Lower leg skin (tissue), 4 donors: ENCODE measurements at regions not wholly inside any gene's neighbourhood (a gene's known extent, or its start where the extent isn't known, plus 50 kb on each side); places are given as distances from the start of the nearest gene placed in this dataset.

Source experiments
- DNase-seq, 2 donors: peaks; one replicate each; pipeline ENCODE4 v3.0.0-alpha.2; 2019; ENCODE audit warnings: low spot score in 2 of 2
- H3K4me3 ChIP-seq: fragments of 200-600 bp; sonication (generic); 2 replicates; pipeline ENCODE4 v1.5.1; 2017; ENCODE audit warnings: mild to moderate bottlenecking, low read depth; ENCODE audit not compliant: poor library complexity, severe bottlenecking
- CTCF ChIP-seq, 3 donors: fragments of 450-650 bp; IDR thresholded peaks; one replicate each; pipeline ENCODE4 v1.5.1; 2016; ENCODE audit warnings: antibody characterized with exemption in 3 of 3, mild to moderate bottlenecking in 3 of 3, moderate library complexity in 2 of 3
- POLR2A ChIP-seq, 2 donors: fragments of 450-650 bp; IDR thresholded peaks; one replicate each; pipeline ENCODE4 v1.6.1; 2016 to 2017; ENCODE audit warnings: antibody characterized with exemption in 2 of 2, mild to moderate bottlenecking in 1 of 2, moderate library complexity in 1 of 2
- WGBS, 2 donors: methylation state at CpG; one replicate each; pipeline ENCODE4 v1.1.5; 2018; 5-methylcytosine and 5-hydroxymethylcytosine counted together
- intact Hi-C: fragments of 100-400 bp; cut with DNase I; formaldehyde crosslinking; loops from one replicate; pipeline ENCODE4 v1.15.0; 2023; ENCODE audit warnings: low total_unique reads

DNA sequence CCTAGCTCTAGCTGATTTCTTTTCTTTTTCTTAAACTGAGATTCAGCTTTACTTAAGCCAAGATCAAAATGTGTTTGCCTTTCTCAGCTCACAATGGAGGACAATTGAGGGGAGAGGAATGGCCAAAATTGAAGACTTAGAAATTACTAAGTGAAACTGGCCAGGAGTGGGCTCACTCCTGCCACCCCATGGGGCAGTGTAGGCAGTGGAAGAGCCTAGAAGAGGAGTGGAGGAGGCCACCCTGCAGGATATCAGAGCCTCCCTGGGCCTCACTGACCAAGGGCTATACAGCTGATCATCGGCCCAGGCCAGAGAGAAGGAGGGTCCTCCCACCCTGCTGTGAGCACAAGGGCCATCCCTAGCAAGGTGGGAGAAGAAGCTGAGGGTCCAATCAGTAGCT, 119.8 kb downstream of the CCT6B start:
- no peak for DNase-seq
- 88% methylated on average over 1 of the region's 1 CpG for WGBS, 2 donors
- intact Hi-C loops, result no loop called here
- no peak overlapping the region for H3K4me3 ChIP-seq
- no peak for TF ChIP-seq CTCF (IDR thresholded peaks at IDR 0.05)
- TF ChIP-seq POLR2A (IDR thresholded peaks at IDR 0.05), result no peak

DNA sequence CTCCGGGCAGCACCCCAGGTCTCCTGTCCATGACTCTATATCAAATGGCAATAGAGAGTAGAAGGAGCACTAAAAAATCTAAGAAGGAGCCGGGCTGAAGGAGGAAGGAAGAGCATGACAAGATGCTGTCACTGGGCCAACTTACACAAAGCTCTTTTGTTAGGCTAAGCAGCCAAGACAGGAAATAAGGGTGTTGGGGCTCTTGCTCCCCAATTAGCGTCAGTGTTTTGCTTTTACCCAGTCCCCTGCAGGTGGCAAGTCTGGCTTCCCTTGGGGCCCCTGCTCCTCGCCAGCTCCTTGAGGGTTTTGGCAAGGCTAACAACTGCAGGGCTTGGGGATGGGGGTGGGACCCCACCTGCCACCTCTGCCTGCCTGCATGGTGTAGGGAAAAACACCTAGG, 120.5 kb downstream of the CCT6B start:
- intact Hi-C loops, result no loop called here
- 27 to 53% methylated on average over 4 of the region's 4 CpGs for WGBS, 2 donors
- no peak for DNase-seq
- no peak overlapping the region for H3K4me3 ChIP-seq
- TF ChIP-seq CTCF (IDR thresholded peaks at IDR 0.05) (no peak), POLR2A (IDR thresholded peaks at IDR 0.05) (no peak)

GRCh38 chr17:34837876-34838478, 123.3 kb downstream of the CCT6B start:
- WGBS, 2 donors, result 72 to 73% methylated on average over 14 of the region's 14 CpGs
- H3K4me3 ChIP-seq, result no peak overlapping the region
- no peak for DNase-seq
- intact Hi-C loops, result no loop called here
- no peak for TF ChIP-seq POLR2A (IDR thresholded peaks at IDR 0.05)
- no peak for TF ChIP-seq CTCF (IDR thresholded peaks at IDR 0.05)

DNA sequence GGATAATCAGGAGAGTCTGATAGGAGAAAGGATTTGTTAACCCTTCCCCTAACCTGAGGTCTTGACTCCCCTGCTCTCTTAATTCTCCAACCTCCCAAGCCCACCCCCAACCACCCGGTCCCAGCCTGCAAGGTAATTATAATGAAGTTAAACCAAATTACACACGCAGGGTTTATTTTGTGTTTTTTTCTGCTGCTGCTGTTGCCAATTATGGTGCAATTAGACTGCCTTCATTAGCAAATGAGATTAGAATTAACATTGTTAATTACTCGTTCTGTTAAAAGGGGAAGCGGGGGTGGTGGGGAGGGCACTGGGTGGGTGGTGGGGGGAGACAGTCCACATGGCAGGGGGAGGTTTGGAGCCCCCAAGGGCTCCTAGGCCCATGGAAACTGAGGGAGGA, 128.9 kb downstream of the CCT6B start:
- TF ChIP-seq POLR2A (IDR thresholded peaks at IDR 0.05), result no peak
- TF ChIP-seq CTCF (IDR thresholded peaks at IDR 0.05), result no peak
- intact Hi-C loops, result no loop called here
- 37 to 45% methylated on average over 4 of the region's 4 CpGs for WGBS, 2 donors
- DNase-seq, result no peak
- no peak overlapping the region for H3K4me3 ChIP-seq

GRCh38 chr17:34827008-34827407, 134.3 kb downstream of the CCT6B start:
- no peak for DNase-seq
- intact Hi-C loops, result no loop called here
- WGBS, 2 donors, result 79 to 87% methylated on average over 3 of the region's 3 CpGs
- H3K4me3 ChIP-seq, result no peak overlapping the region
- no peak for TF ChIP-seq CTCF (IDR thresholded peaks at IDR 0.05)
- no peak for TF ChIP-seq POLR2A (IDR thresholded peaks at IDR 0.05)

DNA sequence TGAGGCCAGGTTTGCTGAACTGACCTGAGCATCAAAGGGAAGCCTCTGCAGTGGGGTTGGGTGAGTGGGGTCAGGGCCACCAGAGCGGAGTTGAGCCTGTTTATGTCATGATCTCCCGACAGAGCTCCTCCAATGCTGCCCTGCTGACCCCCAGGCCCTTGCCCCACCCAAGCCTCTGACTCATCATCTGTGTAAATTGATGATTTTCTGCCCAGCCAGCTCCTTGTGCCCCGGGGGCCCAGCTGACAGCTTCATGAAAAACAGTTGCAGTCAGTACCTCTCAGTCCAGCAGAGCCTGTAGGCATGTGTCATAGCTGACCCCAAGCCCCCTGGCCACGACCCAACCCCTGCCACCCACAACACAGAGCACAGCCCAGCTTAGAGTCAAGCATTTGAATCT, 134.9 kb downstream of the CCT6B start:
- TF ChIP-seq CTCF (IDR thresholded peaks at IDR 0.05), result no peak
- no peak for TF ChIP-seq POLR2A (IDR thresholded peaks at IDR 0.05)
- intact Hi-C loops, result no loop called here
- whole genome bisulfite sequencing, 2 donors, result 24 to 27% methylated on average over 4 of the region's 4 CpGs
- no peak overlapping the region for H3K4me3 ChIP-seq
- no peak for DNase-seq
